Liver (tissue), 8 donors: ENCODE measurements at regions not wholly inside any gene's neighbourhood (a gene's known extent, or its start where the extent isn't known, plus 50 kb on each side); places are given as distances from the start of the nearest gene placed in this dataset.

ENCODE experiments used
- DNase-seq: peaks from one replicate; pipeline ENCODE4 v3.0.0-alpha.2; 2017; ENCODE audit warnings: low spot score
- H3K27ac ChIP-seq, 2 donors: one replicate each; pipeline ENCODE4 v1.7.0; 2013; ENCODE audit warnings: inconsistent platforms in 2 of 2, low read length in 2 of 2, control low read depth in 1 of 2, low read depth in 1 of 2, mild to moderate bottlenecking in 1 of 2
- H3K27me3 ChIP-seq, 4 donors: one replicate each; pipeline versions ENCODE4 v1.6.1 to v1.7.0; 2013; ENCODE audit warnings: low read length in 3 of 4, inconsistent platforms in 1 of 4, mild to moderate bottlenecking in 1 of 4, moderate library complexity in 1 of 4; ENCODE audit not compliant: control insufficient read depth in 4 of 4, insufficient read depth in 4 of 4
- H3K36me3 ChIP-seq, 4 donors: one replicate each; pipeline versions ENCODE4 v1.6.1 to v1.7.0; 2013; ENCODE audit warnings: low read length in 3 of 4, mild to moderate bottlenecking in 3 of 4, low read depth in 1 of 4, moderate library complexity in 1 of 4; ENCODE audit not compliant: control insufficient read depth in 4 of 4, insufficient read depth in 3 of 4
- H3K4me1 ChIP-seq, 4 donors: one replicate each; pipeline versions ENCODE4 v1.6.1 to v1.7.0; 2013; ENCODE audit warnings: low read length in 3 of 4, mild to moderate bottlenecking in 3 of 4, moderate library complexity in 1 of 4; ENCODE audit not compliant: control insufficient read depth in 4 of 4, insufficient read depth in 4 of 4
- H3K4me3 ChIP-seq, 3 donors: one replicate each; pipeline versions ENCODE4 v1.6.1 to v1.7.0; 2013; ENCODE audit warnings: low read length in 3 of 3, control low read depth in 1 of 3, low read depth in 1 of 3, mild to moderate bottlenecking in 1 of 3
- H3K9ac ChIP-seq, 2 donors: one replicate each; pipeline ENCODE4 v1.7.0; 2013; ENCODE audit warnings: low read length in 2 of 2, mild to moderate bottlenecking in 2 of 2, moderate library complexity in 2 of 2, control low read depth in 1 of 2, low read depth in 1 of 2
- H3K9me3 ChIP-seq, 4 donors: one replicate each; pipeline versions ENCODE4 v1.6.1 to v1.7.0; 2013; ENCODE audit warnings: low read length in 3 of 4; ENCODE audit not compliant: control insufficient read depth in 4 of 4
- CTCF ChIP-seq: fragments of 150-350 bp; IDR thresholded peaks from 2 replicates; pipeline ENCODE4 v1.5.1; 2017; ENCODE audit warnings: improper control_type of control experiment, low read depth, low read length; ENCODE audit not compliant: missing input control
- EGR1 ChIP-seq, 2 donors: IDR thresholded peaks; 2 replicates each; pipeline ENCODE4 v1.6.1; 2016 to 2018; ENCODE audit warnings: antibody characterized with exemption in 2 of 2, low read depth in 2 of 2
- FOXA1 ChIP-seq: IDR thresholded peaks from 2 replicates; pipeline ENCODE4 v1.6.1; 2016; ENCODE audit warnings: antibody characterized with exemption
- FOXA2 ChIP-seq: IDR thresholded peaks from 2 replicates; pipeline ENCODE4 v1.6.1; 2016; ENCODE audit warnings: antibody characterized with exemption
- GABPA ChIP-seq, 2 donors: IDR thresholded peaks in 1 of 2; conservative IDR thresholded peaks in 1 of 2; 2 replicates each; pipeline ENCODE4 v1.6.1; 2016; ENCODE audit warnings: antibody characterized with exemption in 2 of 2, mild to moderate bottlenecking in 1 of 2, moderate library complexity in 1 of 2
- HNF4A ChIP-seq, 2 donors: conservative IDR thresholded peaks; 2 replicates each; pipeline ENCODE4 v1.6.1; 2016; ENCODE audit warnings: antibody characterized with exemption in 2 of 2, mild to moderate bottlenecking in 2 of 2
- HNF4G ChIP-seq: IDR thresholded peaks from 2 replicates; pipeline ENCODE4 v1.6.1; 2016; ENCODE audit warnings: antibody characterized with exemption
- JUND ChIP-seq, 2 donors: IDR thresholded peaks; 2 replicates each; pipeline ENCODE4 v1.6.1; 2016; ENCODE audit warnings: antibody characterized with exemption in 2 of 2
- NR2F2 ChIP-seq: IDR thresholded peaks from 2 replicates; pipeline ENCODE4 v1.6.1; 2016; ENCODE audit warnings: antibody characterized with exemption
- RAD21 ChIP-seq, 2 donors: IDR thresholded peaks; 2 replicates each; pipeline ENCODE4 v1.6.1; 2016; ENCODE audit warnings: antibody characterized with exemption in 2 of 2, mild to moderate bottlenecking in 2 of 2
- RXRA ChIP-seq, 2 donors: IDR thresholded peaks; 2 replicates each; pipeline ENCODE4 v1.6.1; 2017 to 2018; ENCODE audit warnings: antibody characterized with exemption in 2 of 2, mild to moderate bottlenecking in 1 of 2
- SP1 ChIP-seq: IDR thresholded peaks from 2 replicates; pipeline ENCODE4 v1.6.1; 2018; ENCODE audit warnings: antibody characterized with exemption, mild to moderate bottlenecking
- TAF1 ChIP-seq: conservative IDR thresholded peaks from 2 replicates; pipeline ENCODE4 v1.6.1; 2016; ENCODE audit warnings: antibody characterized with exemption, mild to moderate bottlenecking
- YY1 ChIP-seq: IDR thresholded peaks from 2 replicates; pipeline ENCODE4 v1.6.1; 2016; ENCODE audit warnings: antibody characterized with exemption, mild to moderate bottlenecking
- WGBS: extraction: QIAGEN DNeasy Blood & Tissue Kit; methylation state at CpG from one replicate; pipeline ENCODE4 v1.1.7; 2013; 5-methylcytosine and 5-hydroxymethylcytosine counted together
- TF ChIP-seq, protein P1 (sequence below): IDR thresholded peaks from 2 replicates; pipeline ENCODE4 v1.6.1; 2016; ENCODE audit warnings: antibody characterized with exemption
- TF ChIP-seq, protein P2 (sequence below): IDR thresholded peaks from 2 replicates; pipeline ENCODE4 v1.6.1; 2016; ENCODE audit warnings: antibody characterized with exemption
- TF ChIP-seq, protein P3 (sequence below): IDR thresholded peaks from 2 replicates; pipeline ENCODE4 v1.6.1; 2016; ENCODE audit warnings: antibody characterized with exemption, mild to moderate bottlenecking
- TF ChIP-seq, protein P4 (sequence below): IDR thresholded peaks from 2 replicates; pipeline ENCODE4 v1.6.1; 2016; ENCODE audit warnings: antibody characterized with exemption
- donor health status: healthy.
- donor health status: healthy.
- donor health status: healthy.
- donor health status: healthy.
- donor health status: healthy.

DNA sequence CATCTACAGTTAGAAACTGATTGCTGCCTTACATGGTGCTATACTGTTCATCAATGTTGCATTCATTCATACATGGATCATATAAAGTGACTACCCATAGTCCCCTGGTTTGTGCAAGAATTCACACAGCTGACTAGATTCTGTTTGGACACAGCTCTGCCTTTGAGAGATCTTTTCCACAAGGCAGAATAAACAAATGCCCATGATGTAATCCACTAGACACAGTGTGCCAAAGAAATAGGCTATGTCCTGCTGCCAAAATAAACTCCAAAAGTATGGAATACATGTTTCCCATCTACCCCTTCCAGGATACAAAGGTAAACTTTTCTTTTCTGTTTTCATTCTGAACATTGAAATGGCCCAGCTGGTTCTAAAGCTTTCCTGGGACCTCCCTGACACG, 269.4 kb upstream of the CHAC2 start:
- Histone ChIP-seq H3K4me3 (no peak overlapping the region), H3K9ac (no peak overlapping the region), H3K4me1 (peaks cover 0 to 10% (median 4%) of the 10 kb centered on the region in 4 donors), H3K36me3 (no peaks in the 10 kb centered on the region), H3K9me3 (no peaks in the 10 kb centered on the region), H3K27me3 (no peaks in the 10 kb centered on the region), H3K27ac (no peak overlapping the region)
- whole genome bisulfite sequencing: 53% methylated on average over 1 of the region's 1 CpG
- TF ChIP-seq JUND (IDR thresholded peaks at IDR 0.05) (peak; percentile 72 to 76), GABPA (IDR thresholded peaks at IDR 0.05 in 1 of 2, conservative IDR thresholded peaks at IDR 0.05 in 1 of 2) (peak in 1 of 2 donors; percentile 46), YY1 (peak; percentile 49), FOXA2 (peak; percentile 91), RAD21 (IDR thresholded peaks at IDR 0.05) (peak; percentile 25 to 53), NR2F2 (no peak), FOXA1 (peak; percentile 86), TAF1 (peak; percentile 30), HNF4A (conservative IDR thresholded peaks at IDR 0.05) (peak; percentile 54 to 75), SP1 (peak; percentile 78), CTCF (no peak), RXRA (IDR thresholded peaks at IDR 0.05) (peak in 1 of 2 donors; percentile 68), EGR1 (IDR thresholded peaks at IDR 0.05; ENCODE audit: low read depth in 2 of 2) (peak; percentile 30 to 77), HNF4G (peak; percentile 15)
- TF ChIP-seq, protein P1, sequence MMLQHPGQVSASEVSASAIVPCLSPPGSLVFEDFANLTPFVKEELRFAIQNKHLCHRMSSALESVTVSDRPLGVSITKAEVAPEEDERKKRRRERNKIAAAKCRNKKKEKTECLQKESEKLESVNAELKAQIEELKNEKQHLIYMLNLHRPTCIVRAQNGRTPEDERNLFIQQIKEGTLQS: peak; percentile 90
- TF ChIP-seq, protein P2, sequence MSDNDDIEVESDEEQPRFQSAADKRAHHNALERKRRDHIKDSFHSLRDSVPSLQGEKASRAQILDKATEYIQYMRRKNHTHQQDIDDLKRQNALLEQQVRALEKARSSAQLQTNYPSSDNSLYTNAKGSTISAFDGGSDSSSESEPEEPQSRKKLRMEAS: peak; percentile 64
- TF ChIP-seq, protein P3, sequence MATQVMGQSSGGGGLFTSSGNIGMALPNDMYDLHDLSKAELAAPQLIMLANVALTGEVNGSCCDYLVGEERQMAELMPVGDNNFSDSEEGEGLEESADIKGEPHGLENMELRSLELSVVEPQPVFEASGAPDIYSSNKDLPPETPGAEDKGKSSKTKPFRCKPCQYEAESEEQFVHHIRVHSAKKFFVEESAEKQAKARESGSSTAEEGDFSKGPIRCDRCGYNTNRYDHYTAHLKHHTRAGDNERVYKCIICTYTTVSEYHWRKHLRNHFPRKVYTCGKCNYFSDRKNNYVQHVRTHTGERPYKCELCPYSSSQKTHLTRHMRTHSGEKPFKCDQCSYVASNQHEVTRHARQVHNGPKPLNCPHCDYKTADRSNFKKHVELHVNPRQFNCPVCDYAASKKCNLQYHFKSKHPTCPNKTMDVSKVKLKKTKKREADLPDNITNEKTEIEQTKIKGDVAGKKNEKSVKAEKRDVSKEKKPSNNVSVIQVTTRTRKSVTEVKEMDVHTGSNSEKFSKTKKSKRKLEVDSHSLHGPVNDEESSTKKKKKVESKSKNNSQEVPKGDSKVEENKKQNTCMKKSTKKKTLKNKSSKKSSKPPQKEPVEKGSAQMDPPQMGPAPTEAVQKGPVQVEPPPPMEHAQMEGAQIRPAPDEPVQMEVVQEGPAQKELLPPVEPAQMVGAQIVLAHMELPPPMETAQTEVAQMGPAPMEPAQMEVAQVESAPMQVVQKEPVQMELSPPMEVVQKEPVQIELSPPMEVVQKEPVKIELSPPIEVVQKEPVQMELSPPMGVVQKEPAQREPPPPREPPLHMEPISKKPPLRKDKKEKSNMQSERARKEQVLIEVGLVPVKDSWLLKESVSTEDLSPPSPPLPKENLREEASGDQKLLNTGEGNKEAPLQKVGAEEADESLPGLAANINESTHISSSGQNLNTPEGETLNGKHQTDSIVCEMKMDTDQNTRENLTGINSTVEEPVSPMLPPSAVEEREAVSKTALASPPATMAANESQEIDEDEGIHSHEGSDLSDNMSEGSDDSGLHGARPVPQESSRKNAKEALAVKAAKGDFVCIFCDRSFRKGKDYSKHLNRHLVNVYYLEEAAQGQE: peak; percentile 52
- TF ChIP-seq, protein P4, sequence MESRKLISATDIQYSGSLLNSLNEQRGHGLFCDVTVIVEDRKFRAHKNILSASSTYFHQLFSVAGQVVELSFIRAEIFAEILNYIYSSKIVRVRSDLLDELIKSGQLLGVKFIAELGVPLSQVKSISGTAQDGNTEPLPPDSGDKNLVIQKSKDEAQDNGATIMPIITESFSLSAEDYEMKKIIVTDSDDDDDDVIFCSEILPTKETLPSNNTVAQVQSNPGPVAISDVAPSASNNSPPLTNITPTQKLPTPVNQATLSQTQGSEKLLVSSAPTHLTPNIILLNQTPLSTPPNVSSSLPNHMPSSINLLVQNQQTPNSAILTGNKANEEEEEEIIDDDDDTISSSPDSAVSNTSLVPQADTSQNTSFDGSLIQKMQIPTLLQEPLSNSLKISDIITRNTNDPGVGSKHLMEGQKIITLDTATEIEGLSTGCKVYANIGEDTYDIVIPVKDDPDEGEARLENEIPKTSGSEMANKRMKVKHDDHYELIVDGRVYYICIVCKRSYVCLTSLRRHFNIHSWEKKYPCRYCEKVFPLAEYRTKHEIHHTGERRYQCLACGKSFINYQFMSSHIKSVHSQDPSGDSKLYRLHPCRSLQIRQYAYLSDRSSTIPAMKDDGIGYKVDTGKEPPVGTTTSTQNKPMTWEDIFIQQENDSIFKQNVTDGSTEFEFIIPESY: peak; percentile 64
- no peak for DNase-seq
